Lung (tissue), 11 donors: ENCODE measurements at regions not wholly inside any gene's neighbourhood (a gene's known extent, or its start where the extent isn't known, plus 50 kb on each side); places are given as distances from the start of the nearest gene placed in this dataset.
"Not testable (repeated sequence)": the region's sequence is repeated elsewhere in the genome, so short reads cannot be mapped to it uniquely, and the experiment has no call there.

Source experiments
- ATAC-seq: fragments of 200-7000 bp; cut with Tn5 transposase; one replicate; pipeline ENCODE4 v1.9.1; 2020; ENCODE audit warnings: moderate number of reproducible peaks; ENCODE audit not compliant: insufficient read depth, low FRiP score
- DNase-seq, 3 donors: peaks; one replicate each; pipeline ENCODE4 v3.0.0-alpha.2; 2013 to 2017
- H3K27ac ChIP-seq, 2 donors: one replicate each; pipeline ENCODE4 v1.5.1; 2013; ENCODE audit warnings: mild to moderate bottlenecking in 2 of 2, moderate library complexity in 2 of 2, control low read depth in 1 of 2, inconsistent platforms in 1 of 2, low read depth in 1 of 2, low read length in 1 of 2
- H3K27me3 ChIP-seq, 3 donors: one replicate each; pipeline ENCODE4 v1.5.1; 2013; ENCODE audit warnings: low read length in 2 of 3; ENCODE audit not compliant: control insufficient read depth in 3 of 3, insufficient read depth in 3 of 3
- H3K36me3 ChIP-seq, 4 donors: one replicate each; pipeline ENCODE4 v1.5.1; 2013; ENCODE audit warnings: low read length in 4 of 4, mild to moderate bottlenecking in 1 of 4, moderate library complexity in 1 of 4; ENCODE audit not compliant: control insufficient read depth in 4 of 4, insufficient read depth in 4 of 4
- H3K4me1 ChIP-seq, 5 donors: one replicate each; pipeline ENCODE4 v1.5.1; 2013; ENCODE audit warnings: low read length in 5 of 5, mild to moderate bottlenecking in 2 of 5, moderate library complexity in 1 of 5; ENCODE audit not compliant: control insufficient read depth in 5 of 5, insufficient read depth in 5 of 5
- H3K4me3 ChIP-seq: one replicate; pipeline ENCODE4 v1.5.1; 2013; ENCODE audit warnings: mild to moderate bottlenecking, control low read depth, moderate library complexity
- H3K9ac ChIP-seq, 2 donors: one replicate each; pipeline ENCODE4 v1.5.1; 2013; ENCODE audit warnings: low read length in 2 of 2, control low read depth in 1 of 2; ENCODE audit not compliant: insufficient read depth in 1 of 2
- H3K9me3 ChIP-seq, 4 donors: one replicate each; pipeline ENCODE4 v1.5.1; 2013; ENCODE audit warnings: low read length in 3 of 4, mild to moderate bottlenecking in 1 of 4, moderate library complexity in 1 of 4; ENCODE audit not compliant: control insufficient read depth in 4 of 4, insufficient read depth in 3 of 4
- WGBS, 2 donors: extraction: QIAGEN DNeasy Blood & Tissue Kit; methylation state at CpG; one replicate each; pipeline ENCODE4 v1.1.7; 2013; 5-methylcytosine and 5-hydroxymethylcytosine counted together
- TF ChIP-seq, protein P1 (sequence below): IDR thresholded peaks from 2 replicates; pipeline ENCODE4 v1.5.1; 2012; ENCODE audit warnings: mild to moderate bottlenecking; ENCODE audit errors: control extremely low read depth, extremely low read depth
- donor health status: control.
- donor health status: control.
- donor health status: Bipolar disorder and iron deficiency.
- donor health status: healthy.
- donor health status: DM: yes; HTN: yes; CAD: no.

DNA sequence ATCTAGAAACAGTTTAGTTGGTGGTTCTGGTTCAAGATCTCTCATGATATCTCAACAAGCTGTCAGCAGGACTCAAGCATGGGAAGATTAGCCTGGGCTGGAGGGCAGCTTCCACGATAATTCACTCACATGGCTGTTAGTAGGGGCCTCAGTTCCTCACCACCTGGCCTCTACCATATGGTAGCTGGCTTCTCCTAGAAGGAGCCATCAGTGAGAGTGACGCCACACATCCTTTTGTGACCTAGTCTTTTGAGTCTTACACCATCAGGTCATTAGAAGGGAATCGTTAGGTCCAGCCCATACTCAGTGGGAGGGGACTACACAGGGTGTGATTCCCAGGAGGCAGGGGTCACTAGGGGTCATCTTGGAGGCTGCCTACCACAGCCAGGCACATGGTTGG, 239.3 kb upstream of the PLPP4 start:
- DNase-seq (no peak), ATAC-seq (no peak)
- Histone ChIP-seq H3K27ac (no peak overlapping the region), H3K36me3 (no peaks in the 10 kb centered on the region), H3K9me3 (peaks cover 0 to 3% (median 0%) of the 10 kb centered on the region in 4 donors), H3K4me1 (no peaks in the 10 kb centered on the region), H3K27me3 (no peaks in the 10 kb centered on the region), H3K4me3 (no peak overlapping the region), H3K9ac (no peak overlapping the region)
- WGBS, 2 donors: 45 to 54% methylated on average over 3 of the region's 3 CpGs
- TF ChIP-seq, protein P1, sequence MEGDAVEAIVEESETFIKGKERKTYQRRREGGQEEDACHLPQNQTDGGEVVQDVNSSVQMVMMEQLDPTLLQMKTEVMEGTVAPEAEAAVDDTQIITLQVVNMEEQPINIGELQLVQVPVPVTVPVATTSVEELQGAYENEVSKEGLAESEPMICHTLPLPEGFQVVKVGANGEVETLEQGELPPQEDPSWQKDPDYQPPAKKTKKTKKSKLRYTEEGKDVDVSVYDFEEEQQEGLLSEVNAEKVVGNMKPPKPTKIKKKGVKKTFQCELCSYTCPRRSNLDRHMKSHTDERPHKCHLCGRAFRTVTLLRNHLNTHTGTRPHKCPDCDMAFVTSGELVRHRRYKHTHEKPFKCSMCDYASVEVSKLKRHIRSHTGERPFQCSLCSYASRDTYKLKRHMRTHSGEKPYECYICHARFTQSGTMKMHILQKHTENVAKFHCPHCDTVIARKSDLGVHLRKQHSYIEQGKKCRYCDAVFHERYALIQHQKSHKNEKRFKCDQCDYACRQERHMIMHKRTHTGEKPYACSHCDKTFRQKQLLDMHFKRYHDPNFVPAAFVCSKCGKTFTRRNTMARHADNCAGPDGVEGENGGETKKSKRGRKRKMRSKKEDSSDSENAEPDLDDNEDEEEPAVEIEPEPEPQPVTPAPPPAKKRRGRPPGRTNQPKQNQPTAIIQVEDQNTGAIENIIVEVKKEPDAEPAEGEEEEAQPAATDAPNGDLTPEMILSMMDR: no peak

DNA sequence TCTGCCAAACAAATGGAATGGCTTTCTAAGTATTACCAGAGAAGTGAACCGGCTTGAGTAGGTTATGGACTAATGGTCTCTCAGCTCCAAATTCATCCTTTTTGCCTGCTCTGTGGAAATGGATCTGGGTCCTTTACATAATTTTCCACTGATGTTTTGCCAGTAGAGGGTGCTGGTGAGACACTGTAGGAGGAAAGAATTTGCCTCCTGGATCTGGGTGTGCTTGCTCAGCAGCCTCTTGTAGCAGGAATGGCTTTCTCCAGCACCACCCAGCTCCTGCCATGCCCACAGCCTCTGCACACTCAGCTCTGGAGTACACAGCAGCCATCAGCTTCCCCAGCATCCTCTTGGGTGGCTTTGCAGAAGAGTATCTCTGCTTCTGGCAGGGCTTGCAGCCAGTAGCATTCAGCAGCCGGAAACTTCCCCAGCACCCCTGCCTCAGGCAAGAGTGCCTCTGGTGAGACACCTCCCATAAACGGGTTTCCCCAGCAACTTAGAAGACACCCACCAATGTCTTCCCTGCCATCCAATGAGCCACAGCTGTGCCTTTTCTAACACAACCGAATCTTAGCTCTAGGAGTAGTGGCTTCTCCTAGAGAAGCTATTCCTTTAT, 235.0 kb upstream of the PLPP4 start:
- DNase-seq: peak in 1 of 3 donors; percentile 6
- TF ChIP-seq, protein P1: no peak
- Histone ChIP-seq H3K36me3 (no peaks in the 10 kb centered on the region), H3K4me1 (no peaks in the 10 kb centered on the region), H3K4me3 (no peak overlapping the region), H3K9ac (no peak overlapping the region), H3K27ac (no peak overlapping the region), H3K27me3 (no peaks in the 10 kb centered on the region), H3K9me3 (peaks cover 0 to 3% (median 0%) of the 10 kb centered on the region in 4 donors)
- WGBS, 2 donors: 49 to 63% methylated on average over 4 of the region's 4 CpGs
- ATAC-seq: no peak

DNA sequence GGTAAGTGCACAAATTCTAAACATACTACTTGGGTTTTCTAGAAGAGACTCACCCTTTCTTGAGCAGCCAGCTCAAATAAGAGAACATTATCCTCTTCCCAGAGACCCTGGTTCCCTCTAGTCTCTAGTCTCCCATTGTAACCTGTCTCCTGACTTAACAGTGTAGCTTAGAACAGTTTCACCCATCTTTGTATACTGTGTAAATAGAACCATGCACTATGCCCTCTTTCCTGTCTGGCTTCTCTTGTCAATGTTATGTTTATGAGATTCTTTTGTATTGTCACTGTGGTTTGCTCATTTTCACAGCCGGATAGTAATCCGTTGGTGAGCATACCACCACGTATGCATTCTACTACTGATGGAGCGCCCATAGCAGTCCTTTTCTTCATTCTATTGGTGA, 227.4 kb upstream of the PLPP4 start:
- no peaks in the 10 kb centered on the region for H3K36me3 ChIP-seq
- peaks cover 0 to 4% (median 1%) of the 10 kb centered on the region in 4 donors for H3K9me3 ChIP-seq
- H3K27me3 ChIP-seq: no peaks in the 10 kb centered on the region
- H3K9ac ChIP-seq: no peak overlapping the region
- ATAC-seq (no peak), DNase-seq (no peak)
- 89 to 91% methylated on average over 4 of the region's 4 CpGs for WGBS, 2 donors
- H3K4me1 ChIP-seq: no peaks in the 10 kb centered on the region
- no peak overlapping the region for H3K27ac ChIP-seq
- no peak overlapping the region for H3K4me3 ChIP-seq
- TF ChIP-seq, protein P1: no peak

DNA sequence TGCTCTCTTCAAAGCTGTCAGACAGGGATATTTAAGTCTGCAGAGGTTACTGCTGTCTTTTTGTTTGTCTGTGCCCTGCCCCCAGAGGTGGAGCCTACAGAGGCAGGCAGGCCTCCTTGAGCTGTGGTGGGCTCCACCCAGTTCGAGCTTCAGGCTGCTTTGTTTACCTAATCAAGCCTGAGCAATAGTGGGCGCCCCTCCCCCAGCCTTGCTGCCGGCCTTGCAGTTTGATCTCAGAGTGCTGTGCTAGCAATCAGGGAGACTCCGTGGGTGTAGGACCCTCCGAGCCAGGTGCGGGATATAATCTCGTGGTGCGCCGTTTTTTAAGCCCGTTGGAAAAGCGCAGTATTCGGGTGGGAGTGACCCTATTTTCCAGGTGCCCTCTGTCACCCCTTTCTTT, 217.3 kb upstream of the PLPP4 start:
- H3K27me3 ChIP-seq, H3K4me1 ChIP-seq, H3K9ac ChIP-seq, H3K36me3 ChIP-seq, DNase-seq, H3K9me3 ChIP-seq, H3K27ac ChIP-seq, ATAC-seq, H3K4me3 ChIP-seq: not testable (repeated sequence)
- WGBS, 2 donors: 60 to 73% methylated on average over 8 to 12 of the region's 12 CpGs
